ENCODE measurements at regions not wholly inside any gene's neighbourhood (a gene's known extent, or its start where the extent isn't known, plus 50 kb on each side); places are given as distances from the start of the nearest gene placed in this dataset.

DNA sequence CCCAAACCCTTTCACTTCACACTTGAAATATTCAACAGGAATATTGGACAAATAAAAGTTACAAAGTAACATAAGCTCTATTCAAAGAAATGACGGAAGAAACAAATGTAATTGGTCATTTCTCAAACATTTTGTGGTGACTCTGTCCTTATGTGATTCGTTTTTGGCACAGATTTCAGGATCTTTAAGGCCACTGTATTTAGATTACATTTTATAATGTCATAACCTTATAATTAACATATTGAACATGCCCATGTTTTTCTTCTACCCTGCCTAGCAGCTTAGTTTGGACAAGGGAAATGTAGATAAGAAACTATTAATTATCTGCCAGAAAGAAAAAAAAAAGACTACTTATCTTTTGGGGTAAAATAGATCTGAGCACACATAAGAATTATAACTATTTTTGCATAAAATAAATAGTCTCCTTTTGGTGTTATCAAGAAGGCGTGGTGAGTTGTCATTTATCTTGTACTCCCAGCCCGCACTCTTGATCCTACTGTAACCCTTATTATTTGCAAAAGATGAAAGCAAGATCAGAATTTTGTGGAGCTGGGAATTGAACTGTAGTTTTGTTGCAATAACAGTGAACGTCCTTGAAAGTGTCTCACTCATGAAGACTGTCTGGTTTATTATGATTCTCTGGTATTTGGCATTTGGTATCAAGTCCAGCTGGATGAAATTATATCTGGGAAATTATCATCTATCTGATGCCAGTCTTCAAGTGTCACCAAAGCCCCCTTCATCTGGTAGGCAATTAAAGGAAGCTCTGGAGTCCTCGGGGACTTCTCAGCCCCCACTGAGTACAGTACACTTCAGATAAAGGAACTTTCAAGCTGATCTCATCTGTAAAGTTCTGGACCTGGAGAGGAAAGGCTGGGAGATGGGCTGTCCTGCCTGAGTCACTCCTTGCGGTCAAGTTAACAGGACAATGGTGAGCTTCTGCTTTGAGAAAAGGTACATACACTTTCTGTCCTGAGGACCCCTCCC lies 175.7 kb upstream of the INHBA start:
- H3K4me1 ChIP-seq = peaks cover 11 to 47% (median 35%) of the 10 kb centered on the region in 6 donors
- WGBS, 5 donors = 62 to 74% (median 71%) methylated on average over 7 of the region's 7 CpGs

DNA sequence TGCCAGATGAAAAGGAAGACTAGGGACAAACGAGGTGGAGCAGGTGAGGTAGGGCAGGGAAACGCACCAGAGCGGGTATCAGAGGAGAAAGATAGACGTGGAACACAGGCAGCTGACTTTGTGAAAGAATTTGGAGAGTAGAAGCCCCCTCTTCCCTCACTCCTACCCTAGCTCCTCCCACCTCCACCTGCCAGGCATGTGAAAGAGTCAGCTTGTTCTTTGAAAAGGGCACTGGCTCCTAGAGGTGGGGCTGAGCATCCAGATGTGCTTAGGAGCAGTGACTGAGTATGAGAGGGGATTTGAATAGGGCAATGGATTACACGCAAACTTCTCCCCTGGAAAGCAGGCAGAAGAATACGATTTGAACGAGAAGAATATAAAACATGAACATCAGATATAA lies 174.2 kb upstream of the INHBA start:
- no peak overlapping the region for H3K27ac ChIP-seq
- WGBS, 5 donors = 85 to 97% (median 90%) methylated on average over 7 of the region's 7 CpGs
- intact Hi-C loops (cut with DNase I; ENCODE audit: low total_unique reads) = no loop called here
- no peaks in the 10 kb centered on the region for H3K27me3 ChIP-seq (replicated peaks in 1 of 7)
- peaks cover 4 to 33% (median 22%) of the 10 kb centered on the region in 6 donors for H3K4me1 ChIP-seq
- TF ChIP-seq POLR2AphosphoS5 (IDR thresholded peaks at IDR 0.05) (no peak), POLR2A (IDR thresholded peaks at IDR 0.05) (no peak)
- TF ChIP-seq, protein P1, sequence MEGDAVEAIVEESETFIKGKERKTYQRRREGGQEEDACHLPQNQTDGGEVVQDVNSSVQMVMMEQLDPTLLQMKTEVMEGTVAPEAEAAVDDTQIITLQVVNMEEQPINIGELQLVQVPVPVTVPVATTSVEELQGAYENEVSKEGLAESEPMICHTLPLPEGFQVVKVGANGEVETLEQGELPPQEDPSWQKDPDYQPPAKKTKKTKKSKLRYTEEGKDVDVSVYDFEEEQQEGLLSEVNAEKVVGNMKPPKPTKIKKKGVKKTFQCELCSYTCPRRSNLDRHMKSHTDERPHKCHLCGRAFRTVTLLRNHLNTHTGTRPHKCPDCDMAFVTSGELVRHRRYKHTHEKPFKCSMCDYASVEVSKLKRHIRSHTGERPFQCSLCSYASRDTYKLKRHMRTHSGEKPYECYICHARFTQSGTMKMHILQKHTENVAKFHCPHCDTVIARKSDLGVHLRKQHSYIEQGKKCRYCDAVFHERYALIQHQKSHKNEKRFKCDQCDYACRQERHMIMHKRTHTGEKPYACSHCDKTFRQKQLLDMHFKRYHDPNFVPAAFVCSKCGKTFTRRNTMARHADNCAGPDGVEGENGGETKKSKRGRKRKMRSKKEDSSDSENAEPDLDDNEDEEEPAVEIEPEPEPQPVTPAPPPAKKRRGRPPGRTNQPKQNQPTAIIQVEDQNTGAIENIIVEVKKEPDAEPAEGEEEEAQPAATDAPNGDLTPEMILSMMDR (IDR thresholded peaks at IDR 0.05 in 8 of 11, conservative IDR thresholded peaks at IDR 0.05 in 3 of 11) = no peak
- H3K9me3 ChIP-seq = no peaks in the 10 kb centered on the region
- no peak overlapping the region for H3K4me3 ChIP-seq
- H3K36me3 ChIP-seq = no peaks in the 10 kb centered on the region
- no peak for DNase-seq

More for the DNA sequence above, 175.7 kb upstream of the INHBA start:
- no peak overlapping the region for H3K4me3 ChIP-seq
- H3K27me3 ChIP-seq (replicated peaks in 1 of 7) = no peaks in the 10 kb centered on the region
- TF ChIP-seq POLR2A (IDR thresholded peaks at IDR 0.05) (no peak), POLR2AphosphoS5 (IDR thresholded peaks at IDR 0.05) (no peak)
- TF ChIP-seq, protein P1 (IDR thresholded peaks at IDR 0.05 in 8 of 11, conservative IDR thresholded peaks at IDR 0.05 in 3 of 11) = no peak
- intact Hi-C loops (cut with DNase I; ENCODE audit: low total_unique reads) = no loop called here
- DNase-seq = no peak
- H3K36me3 ChIP-seq = no peaks in the 10 kb centered on the region
- H3K9me3 ChIP-seq = no peaks in the 10 kb centered on the region
- no peak overlapping the region for H3K27ac ChIP-seq

DNA sequence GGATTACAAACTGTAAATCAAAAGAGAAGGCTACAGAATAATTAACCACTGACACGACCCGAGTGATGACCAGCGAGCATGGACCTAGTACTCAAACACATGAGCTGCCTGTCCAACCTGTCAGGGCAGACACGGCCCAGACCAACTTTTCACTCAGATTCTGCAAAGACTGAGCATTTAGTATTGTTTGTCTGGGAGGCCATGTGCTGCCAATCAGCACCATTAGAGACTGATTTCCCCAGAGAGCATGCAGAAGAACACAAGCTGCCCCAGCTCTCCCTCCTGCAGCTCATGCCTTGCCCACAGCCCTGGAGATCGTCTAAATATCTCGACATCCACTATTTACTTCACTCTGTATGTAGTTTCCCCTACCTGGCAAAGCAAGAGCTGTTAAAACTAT lies 172.6 kb upstream of the INHBA start:
- Histone ChIP-seq H3K4me3 (no peak overlapping the region), H3K36me3 (no peaks in the 10 kb centered on the region), H3K4me1 (peaks cover 0 to 19% (median 6%) of the 10 kb centered on the region in 6 donors), H3K27me3 (replicated peaks in 1 of 7) (no peaks in the 10 kb centered on the region), H3K9me3 (no peaks in the 10 kb centered on the region), H3K27ac (no peak overlapping the region)
- TF ChIP-seq, protein P1 (IDR thresholded peaks at IDR 0.05 in 8 of 11, conservative IDR thresholded peaks at IDR 0.05 in 3 of 11) = no peak
- TF ChIP-seq POLR2AphosphoS5 (IDR thresholded peaks at IDR 0.05) (no peak), POLR2A (IDR thresholded peaks at IDR 0.05) (no peak)
- intact Hi-C loops (cut with DNase I; ENCODE audit: low total_unique reads) = no loop called here
- no peak for DNase-seq
- WGBS, 5 donors = 75 to 93% (median 86%) methylated on average over 6 of the region's 6 CpGs

DNA sequence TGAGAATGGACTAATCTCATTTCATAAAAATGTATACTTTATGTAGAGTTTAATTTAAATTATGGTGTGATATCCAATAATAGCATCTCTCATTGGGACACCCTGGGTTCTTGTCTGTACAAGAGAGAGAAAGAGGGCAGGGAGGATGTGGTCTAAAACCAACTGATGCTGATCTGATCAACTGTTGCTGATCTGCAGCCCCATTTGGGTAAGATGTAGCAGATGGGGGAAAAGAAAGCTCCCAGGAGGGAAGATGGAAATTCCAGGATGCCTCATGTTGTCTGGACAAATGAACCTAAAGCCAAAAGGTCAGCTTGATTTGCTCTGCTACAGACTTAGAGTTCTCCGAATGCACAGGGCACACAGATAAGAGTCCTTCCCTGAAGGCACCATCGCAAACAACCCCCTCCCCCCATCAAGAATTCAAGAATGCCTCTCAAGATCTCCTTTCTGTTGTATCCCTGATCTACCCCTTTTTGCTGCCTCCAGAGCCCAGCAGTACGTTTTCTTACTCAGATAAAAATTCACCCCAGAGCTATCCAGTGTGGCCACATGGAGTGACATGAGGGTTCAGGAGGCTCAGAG lies 171.4 kb upstream of the INHBA start:
- H3K4me3 ChIP-seq = no peak overlapping the region
- intact Hi-C loops (cut with DNase I; ENCODE audit: low total_unique reads) = no loop called here
- no peak overlapping the region for H3K27ac ChIP-seq
- TF ChIP-seq, protein P1 (IDR thresholded peaks at IDR 0.05 in 8 of 11, conservative IDR thresholded peaks at IDR 0.05 in 3 of 11) = no peak
- TF ChIP-seq POLR2A (IDR thresholded peaks at IDR 0.05) (no peak), POLR2AphosphoS5 (IDR thresholded peaks at IDR 0.05) (no peak)
- H3K36me3 ChIP-seq = no peaks in the 10 kb centered on the region
- no peak for DNase-seq
- H3K4me1 ChIP-seq = peaks cover 0 to 24% (median 5%) of the 10 kb centered on the region in 6 donors
- H3K27me3 ChIP-seq (replicated peaks in 1 of 7) = no peaks in the 10 kb centered on the region
- WGBS, 5 donors = 67 to 75% (median 74%) methylated on average over 3 of the region's 3 CpGs
- no peaks in the 10 kb centered on the region for H3K9me3 ChIP-seq

Measured in spleen (tissue), 11 donors.